Stimulated activated CD4-positive, alpha-beta T cell treated with anti-CD3 and anti-CD28 coated beads, Interleukin-15, amount 100 ng/mL, for 24 hours (primary cell): ENCODE measurements at regions not wholly inside any gene's neighbourhood (a gene's known extent, or its start where the extent isn't known, plus 50 kb on each side); places are given as distances from the start of the nearest gene placed in this dataset.

Source experiments
- DNase-seq: peaks from one replicate; pipeline ENCODE4 v3.0.0-alpha.2; 2020

GRCh38 chr11:81098471-81098870, 1635.2 kb downstream of the FAM181B start:
- DNase-seq: no peak

GRCh38 chr11:81092522-81092921, 1641.1 kb downstream of the FAM181B start:
- no peak for DNase-seq

DNA sequence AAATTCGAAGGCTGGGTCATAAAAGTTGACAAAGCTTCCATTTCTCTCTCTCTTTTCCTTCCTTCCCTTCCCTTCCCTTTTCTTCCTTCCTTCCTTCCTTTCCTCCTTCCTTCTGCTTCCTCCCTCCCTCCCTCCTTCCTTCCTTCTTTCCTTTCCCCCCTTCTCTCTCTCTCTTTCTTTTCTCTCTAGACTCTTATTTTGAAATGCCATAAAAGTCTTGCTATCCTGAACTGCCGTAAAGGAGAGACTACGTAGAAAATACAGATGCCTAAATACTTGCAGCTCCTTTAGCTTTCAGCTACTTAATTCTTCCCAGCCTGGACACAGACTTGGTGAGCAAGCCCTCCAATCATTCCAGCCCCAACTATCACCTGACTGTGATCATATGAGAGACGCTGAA, 1644.4 kb downstream of the FAM181B start:
- no peak for DNase-seq

DNA sequence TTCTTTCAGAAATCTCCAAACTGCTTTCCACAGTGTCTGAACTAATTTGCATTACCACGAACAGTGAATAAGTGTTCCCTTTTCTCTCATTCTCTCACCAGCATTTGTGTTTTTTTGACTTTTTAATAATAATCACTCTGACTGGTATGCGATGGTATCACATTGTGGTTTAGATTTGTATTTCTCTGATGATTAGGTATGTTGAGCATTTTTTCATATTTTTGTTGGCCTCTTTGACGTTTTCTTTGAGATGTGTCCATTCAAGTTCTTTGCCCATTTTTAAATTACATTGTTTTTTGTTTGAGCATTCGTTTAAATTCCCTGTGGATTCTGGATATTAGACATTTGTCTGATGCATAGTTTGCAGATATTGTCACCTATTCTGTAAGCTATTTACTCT, 1639.6 kb upstream of the TENM4 start:
- DNase-seq: no peak

GRCh38 chr11:81072273-81072672, 1631.4 kb upstream of the TENM4 start:
- DNase-seq: no peak

DNA sequence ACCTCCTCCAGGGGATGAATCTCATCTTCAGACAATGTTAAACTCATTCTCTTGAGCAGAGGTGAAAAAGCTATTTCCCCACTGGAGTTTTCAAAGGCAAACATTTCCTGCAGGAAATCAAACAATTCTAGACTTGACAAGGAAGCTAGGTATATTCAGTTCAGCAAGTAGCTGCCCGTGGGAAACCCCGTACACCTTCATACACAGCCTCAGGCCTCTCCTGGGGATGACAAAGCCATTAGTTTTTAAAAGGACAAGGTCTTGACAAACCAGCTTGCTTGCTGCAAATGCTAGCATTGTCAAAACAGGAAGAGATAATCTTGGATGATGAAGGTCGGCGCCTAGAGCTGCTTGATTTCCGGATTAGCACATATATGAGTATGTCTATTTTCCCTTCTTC, 1630.8 kb upstream of the TENM4 start:
- no peak for DNase-seq

- DNase-seq: no peak
Observed at GRCh38 chr11:81070948-81071347, 1630.1 kb upstream of the TENM4 start.

GRCh38 chr11:81059356-81059755, 1618.5 kb upstream of the TENM4 start:
- no peak for DNase-seq

GRCh38 chr11:81052344-81053158, 1611.7 kb upstream of the TENM4 start:
- DNase-seq: no peak

GRCh38 chr11:81039916-81040524, 1599.2 kb upstream of the TENM4 start:
- DNase-seq: no peak

GRCh38 chr11:81036168-81036870, 1595.5 kb upstream of the TENM4 start:
- DNase-seq: no peak

DNA sequence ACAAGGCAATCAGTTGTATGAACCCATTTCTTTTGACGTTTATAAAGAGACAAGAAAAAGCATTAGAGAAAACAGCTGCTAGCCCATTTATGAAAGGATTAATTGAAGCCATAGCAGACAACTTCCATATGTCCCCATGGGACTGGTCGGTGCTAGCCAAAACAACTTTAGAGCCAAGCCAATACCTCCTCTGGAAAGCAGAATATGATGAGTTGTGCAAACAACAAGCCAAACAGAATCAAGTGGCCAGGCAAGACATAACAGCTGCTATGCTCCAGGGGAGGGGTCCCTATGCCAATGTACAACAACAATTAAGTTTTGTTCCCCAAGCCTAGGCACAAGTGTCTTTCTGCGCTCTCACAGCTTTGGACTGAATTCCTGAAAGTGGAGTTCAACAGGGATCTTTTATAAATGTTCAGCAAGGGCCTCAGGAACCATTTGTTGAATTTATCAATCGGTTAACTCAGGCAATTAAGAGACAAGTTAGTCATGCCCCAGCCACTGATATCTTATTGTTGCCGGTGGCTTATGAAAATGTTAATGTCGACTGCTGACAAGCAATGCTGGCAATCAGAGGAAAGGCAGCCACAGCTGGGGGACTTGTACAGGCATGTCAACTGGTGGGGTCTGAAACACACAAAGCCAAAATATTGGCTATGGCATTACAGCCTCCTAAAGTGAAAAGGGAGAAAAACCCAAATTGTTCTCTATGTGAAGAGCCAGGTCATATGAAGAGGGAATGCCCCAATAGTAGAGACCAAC, 1593.1 kb upstream of the TENM4 start:
- no peak for DNase-seq

- no peak for DNase-seq
Observed at GRCh38 chr11:81032906-81033305, 1592.1 kb upstream of the TENM4 start.

DNA sequence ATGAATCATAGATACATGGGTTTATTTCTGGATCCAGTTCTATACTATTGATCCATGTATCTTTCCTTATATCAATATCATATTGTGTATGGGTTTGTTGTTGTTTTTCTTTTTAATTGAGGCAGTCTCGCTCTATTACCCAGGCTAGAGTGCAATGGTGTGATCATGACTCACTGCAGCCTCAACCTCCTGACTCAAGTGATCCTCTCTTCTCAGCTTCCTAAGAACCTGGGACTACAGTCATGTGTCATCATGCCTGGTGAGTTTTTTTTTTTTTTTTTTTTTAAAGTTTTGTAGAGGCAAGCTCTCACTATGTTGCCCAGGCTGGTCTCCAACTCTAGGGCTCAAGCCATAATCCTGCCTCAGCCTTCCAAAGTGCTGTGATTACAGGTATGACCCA, 1589.4 kb upstream of the TENM4 start:
- DNase-seq: no peak

GRCh38 chr11:81026032-81026431, 1585.2 kb upstream of the TENM4 start:
- no peak for DNase-seq

- no peak for DNase-seq
Observed at GRCh38 chr11:81022057-81022456, 1581.2 kb upstream of the TENM4 start.

- DNase-seq: no peak
Observed at GRCh38 chr11:81010631-81011030, 1569.8 kb upstream of the TENM4 start.

DNA sequence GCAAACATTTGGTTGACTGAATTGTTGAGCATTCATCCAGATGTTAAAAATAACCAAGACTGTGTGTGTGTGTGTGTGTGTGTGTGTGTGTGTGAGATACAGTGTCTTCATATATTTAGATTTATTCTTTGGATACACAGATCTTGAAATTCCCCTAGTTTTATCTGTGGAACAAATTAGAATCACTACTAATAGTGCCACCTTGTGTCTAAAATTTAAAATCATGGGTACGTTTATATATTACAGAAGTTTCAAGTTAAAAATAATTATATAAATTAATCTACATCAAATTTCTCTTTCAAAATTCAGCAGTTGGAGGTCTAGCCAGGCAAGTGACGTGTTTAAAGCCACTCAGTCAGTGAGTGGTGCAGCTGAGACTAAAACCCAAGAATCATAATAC, 1566.2 kb upstream of the TENM4 start:
- no peak for DNase-seq

GRCh38 chr11:81005595-81005994, 1564.8 kb upstream of the TENM4 start:
- DNase-seq: no peak

DNA sequence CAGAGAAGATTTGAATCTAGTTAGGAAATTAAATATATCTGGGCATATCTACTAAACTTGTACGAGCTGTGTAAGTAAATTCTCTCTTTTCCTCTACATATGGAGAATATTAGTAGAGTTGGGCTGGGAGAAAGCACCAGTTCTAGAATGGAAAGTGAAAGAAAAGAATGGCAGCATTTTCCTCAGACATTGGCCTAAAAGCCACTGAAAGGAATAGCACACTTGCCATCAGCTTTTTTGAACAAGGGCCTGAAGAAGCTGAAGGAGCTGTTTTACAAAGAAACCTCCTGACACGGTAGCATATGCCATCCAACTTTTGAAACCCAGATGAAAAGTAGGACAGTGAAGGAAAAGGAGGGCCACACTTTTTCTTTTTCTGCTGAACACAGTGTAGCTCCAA, 1563.7 kb upstream of the TENM4 start:
- DNase-seq: no peak

GRCh38 chr11:81002374-81002773, 1561.5 kb upstream of the TENM4 start:
- no peak for DNase-seq

- no peak for DNase-seq
Observed at GRCh38 chr11:81000735-81001134, 1559.9 kb upstream of the TENM4 start.

GRCh38 chr11:81000334-81000733, 1559.5 kb upstream of the TENM4 start:
- DNase-seq: no peak
